Natural killer cell (primary cell): ENCODE measurements at regions not wholly inside any gene's neighbourhood (a gene's known extent, or its start where the extent isn't known, plus 50 kb on each side); places are given as distances from the start of the nearest gene placed in this dataset.

Source experiments
- ATAC-seq, 3 donors: fragments of 150-1000 bp in 2 of 3; fragments of 200-7000 bp in 1 of 3; cut with Tn5 transposase; 1 replicate in 1 of 3; 2 replicates in 2 of 3; pipeline ENCODE4 v1.10.0; 2021; ENCODE audit warnings: mild to moderate bottlenecking in 2 of 3, moderate library complexity in 2 of 3
- DNase-seq, 2 donors: peaks; one replicate each; pipeline versions ENCODE4 v3.0.0 to v3.0.0-alpha.2; 2013 to 2021; ENCODE audit warnings: mixed read lengths in 1 of 2
- H3K27ac ChIP-seq: one replicate; pipeline ENCODE4 v1.5.1; 2013; ENCODE audit warnings: mild to moderate bottlenecking, low read length
- H3K27me3 ChIP-seq: one replicate; pipeline ENCODE4 v1.6.1; 2013; ENCODE audit warnings: low read length; ENCODE audit not compliant: control insufficient read depth, insufficient read depth
- H3K36me3 ChIP-seq: one replicate; pipeline ENCODE4 v1.6.1; 2013; ENCODE audit warnings: low read length; ENCODE audit not compliant: control insufficient read depth, insufficient read depth
- H3K4me1 ChIP-seq: one replicate; pipeline ENCODE4 v1.6.1; 2013; ENCODE audit warnings: low read length; ENCODE audit not compliant: control insufficient read depth, insufficient read depth
- H3K4me3 ChIP-seq: one replicate; pipeline ENCODE4 v1.5.1; 2013; ENCODE audit warnings: low read length
- H3K9me3 ChIP-seq: one replicate; pipeline ENCODE4 v1.6.1; 2013; ENCODE audit warnings: low read length; ENCODE audit not compliant: control insufficient read depth, insufficient read depth
- H3K27ac Mint-ChIP-seq, 2 donors: one replicate each; pipeline ENCODE4 v1.8.0; 2022; ENCODE audit warnings: mild to moderate bottlenecking in 2 of 2, mixed read lengths in 2 of 2, moderate library complexity in 1 of 2
- H3K27me3 Mint-ChIP-seq, 2 donors: one replicate each; pipeline ENCODE4 v1.8.0; 2022; ENCODE audit warnings: low read depth in 2 of 2, mixed read lengths in 2 of 2
- H3K36me3 Mint-ChIP-seq: one replicate; pipeline ENCODE4 v1.8.0; 2022; ENCODE audit warnings: mixed read lengths
- H3K4me1 Mint-ChIP-seq, 2 donors: one replicate each; pipeline ENCODE4 v1.8.0; 2022; ENCODE audit warnings: mixed read lengths in 2 of 2
- H3K4me3 Mint-ChIP-seq: one replicate; pipeline ENCODE4 v1.8.0; 2022; ENCODE audit warnings: mild to moderate bottlenecking, moderate library complexity, mixed read lengths
- H3K9me3 Mint-ChIP-seq, 2 donors: one replicate each; pipeline ENCODE4 v1.8.0; 2022; ENCODE audit warnings: mixed read lengths in 2 of 2
- WGBS: methylation state at CpG from one replicate; pipeline ENCODE4 v1.1.7; 2013; ENCODE audit warnings: missing lambda C conversion rate; ENCODE audit not compliant: insufficient coverage; 5-methylcytosine and 5-hydroxymethylcytosine counted together
- intact Hi-C: fragments of 100-400 bp; cut with micrococcal nuclease; formaldehyde crosslinking; loops from one replicate; pipeline ENCODE4 v1.14.2; 2022
- TF ChIP-seq, protein P1 (sequence below): fragments of 200-600 bp; IDR thresholded peaks from one replicate; pipeline ENCODE4 v1.8.0; 2022; ENCODE audit warnings: antibody characterized with exemption

DNA sequence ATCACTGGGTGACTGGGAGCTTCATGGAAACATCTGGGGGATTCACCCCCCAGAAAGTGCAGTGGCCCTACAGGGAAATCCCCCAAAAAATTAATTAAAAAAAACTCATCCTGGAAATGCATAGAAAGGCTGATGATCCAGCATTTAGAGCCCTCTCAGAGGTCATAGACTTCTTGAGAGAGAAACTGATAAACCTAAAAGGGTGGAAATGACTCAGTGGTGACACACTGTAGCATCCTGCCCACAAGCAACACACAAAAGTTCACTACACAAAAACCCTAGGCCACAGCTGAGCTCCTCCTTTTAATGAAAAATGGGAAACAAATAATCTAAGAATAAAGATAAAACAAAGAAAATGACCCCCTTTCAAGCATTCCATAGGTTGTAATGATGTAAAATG lies 911.5 kb downstream of the GLUD2 start:
- Histone ChIP-seq H3K27ac (no peak overlapping the region), H3K4me1 (no peaks in the 10 kb centered on the region), H3K36me3 (no peaks in the 10 kb centered on the region), H3K4me3 (no peak overlapping the region), H3K27me3 (no peaks in the 10 kb centered on the region), H3K9me3 (no peaks in the 10 kb centered on the region)
- H3K27me3 Mint-ChIP-seq: no peaks in the 10 kb centered on the region
- ATAC-seq (no peak), DNase-seq (no peak)
- TF ChIP-seq, protein P1, sequence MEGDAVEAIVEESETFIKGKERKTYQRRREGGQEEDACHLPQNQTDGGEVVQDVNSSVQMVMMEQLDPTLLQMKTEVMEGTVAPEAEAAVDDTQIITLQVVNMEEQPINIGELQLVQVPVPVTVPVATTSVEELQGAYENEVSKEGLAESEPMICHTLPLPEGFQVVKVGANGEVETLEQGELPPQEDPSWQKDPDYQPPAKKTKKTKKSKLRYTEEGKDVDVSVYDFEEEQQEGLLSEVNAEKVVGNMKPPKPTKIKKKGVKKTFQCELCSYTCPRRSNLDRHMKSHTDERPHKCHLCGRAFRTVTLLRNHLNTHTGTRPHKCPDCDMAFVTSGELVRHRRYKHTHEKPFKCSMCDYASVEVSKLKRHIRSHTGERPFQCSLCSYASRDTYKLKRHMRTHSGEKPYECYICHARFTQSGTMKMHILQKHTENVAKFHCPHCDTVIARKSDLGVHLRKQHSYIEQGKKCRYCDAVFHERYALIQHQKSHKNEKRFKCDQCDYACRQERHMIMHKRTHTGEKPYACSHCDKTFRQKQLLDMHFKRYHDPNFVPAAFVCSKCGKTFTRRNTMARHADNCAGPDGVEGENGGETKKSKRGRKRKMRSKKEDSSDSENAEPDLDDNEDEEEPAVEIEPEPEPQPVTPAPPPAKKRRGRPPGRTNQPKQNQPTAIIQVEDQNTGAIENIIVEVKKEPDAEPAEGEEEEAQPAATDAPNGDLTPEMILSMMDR: no peak
- intact Hi-C loops: no loop called here
- H3K9me3 Mint-ChIP-seq: peaks cover 0 to 2% of the 10 kb centered on the region in 2 donors
- no peak overlapping the region for H3K4me3 Mint-ChIP-seq
- no peaks in the 10 kb centered on the region for H3K36me3 Mint-ChIP-seq
- no peaks in the 10 kb centered on the region for H3K4me1 Mint-ChIP-seq
- no peak overlapping the region for H3K27ac Mint-ChIP-seq

DNA sequence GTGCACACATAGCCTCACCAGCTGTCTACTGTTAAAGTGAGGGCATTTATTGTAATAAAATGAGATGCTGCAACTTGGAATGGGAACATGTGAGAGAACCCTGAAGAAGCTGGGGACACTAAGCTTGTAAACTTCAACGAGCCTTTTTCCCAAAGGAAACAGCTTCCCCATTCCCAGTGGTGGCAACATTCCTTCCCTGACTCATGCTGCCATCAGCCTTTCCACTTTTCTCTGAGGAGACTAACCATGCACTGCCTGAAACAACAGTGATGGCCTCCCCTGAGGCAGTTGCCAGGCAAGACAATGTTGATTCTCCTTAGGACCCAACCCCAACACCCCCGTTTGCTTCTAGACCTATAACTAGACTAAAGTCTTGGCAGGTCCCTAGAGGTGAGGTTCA lies 928.3 kb downstream of the GLUD2 start:
- TF ChIP-seq, protein P1: no peak
- 93% methylated on average over 1 of the region's 2 CpGs for WGBS
- H3K27ac ChIP-seq: no peak overlapping the region
- no peak overlapping the region for H3K4me3 ChIP-seq
- H3K36me3 ChIP-seq: no peaks in the 10 kb centered on the region
- Mint-ChIP-seq H3K36me3 (no peaks in the 10 kb centered on the region), H3K27me3 (no peaks in the 10 kb centered on the region), H3K27ac (no peak overlapping the region), H3K4me1 (no peaks in the 10 kb centered on the region), H3K4me3 (no peak overlapping the region), H3K9me3 (peaks cover 0 to 14% of the 10 kb centered on the region in 2 donors)
- DNase-seq (no peak), ATAC-seq (no peak)
- H3K9me3 ChIP-seq: no peaks in the 10 kb centered on the region
- H3K4me1 ChIP-seq: no peaks in the 10 kb centered on the region
- H3K27me3 ChIP-seq: no peaks in the 10 kb centered on the region
- intact Hi-C loops: no loop called here

DNA sequence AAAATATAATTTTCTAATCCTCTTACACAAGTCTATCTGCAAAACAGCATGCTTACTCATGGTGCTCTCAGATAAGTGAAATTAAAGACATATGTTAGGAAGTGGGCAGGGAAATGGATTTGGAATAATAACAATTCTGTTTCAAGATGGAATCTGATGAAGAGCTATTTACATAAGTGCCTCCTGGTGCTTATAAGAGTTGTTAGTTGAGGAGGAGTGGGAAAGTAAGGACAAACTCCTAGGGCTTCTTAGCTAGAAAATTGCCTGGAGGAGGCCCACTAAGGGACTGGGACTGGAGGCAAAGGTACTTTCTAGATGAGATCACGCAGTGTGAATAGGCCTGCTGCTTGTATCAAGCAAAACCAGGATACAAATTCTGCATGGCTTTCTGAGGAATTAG lies 939.8 kb downstream of the GLUD2 start:
- Mint-ChIP-seq H3K36me3 (no peaks in the 10 kb centered on the region), H3K4me3 (no peak overlapping the region), H3K27ac (no peak overlapping the region), H3K4me1 (no peaks in the 10 kb centered on the region), H3K27me3 (no peaks in the 10 kb centered on the region), H3K9me3 (peaks cover 2 to 7% of the 10 kb centered on the region in 2 donors)
- intact Hi-C loops: no loop called here
- ATAC-seq: no peak
- Histone ChIP-seq H3K4me3 (no peak overlapping the region), H3K27me3 (no peaks in the 10 kb centered on the region), H3K4me1 (no peaks in the 10 kb centered on the region), H3K36me3 (no peaks in the 10 kb centered on the region), H3K27ac (no peak overlapping the region), H3K9me3 (no peaks in the 10 kb centered on the region)
- WGBS: 88% methylated on average over 1 of the region's 1 CpG
- no peak for DNase-seq
- TF ChIP-seq, protein P1: no peak

DNA sequence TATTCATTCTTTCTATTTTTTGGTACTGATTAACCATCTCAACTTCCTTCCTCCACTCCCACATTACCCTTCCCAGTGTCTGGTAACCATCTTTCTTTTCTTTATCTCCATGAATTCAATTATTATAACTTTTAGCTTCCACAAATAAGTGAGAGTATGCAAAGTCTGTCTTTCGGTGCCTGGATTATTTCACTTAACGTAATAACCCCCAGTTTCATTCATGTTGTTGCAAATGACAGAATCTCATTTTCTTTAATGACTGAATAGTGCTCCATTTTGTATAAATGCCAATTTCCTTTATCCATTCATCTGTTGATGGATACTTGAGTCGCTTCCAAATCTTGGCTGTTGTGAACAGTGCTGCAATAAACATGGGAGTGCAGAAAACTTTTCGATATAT lies 940.4 kb downstream of the GLUD2 start:
- peaks cover 2 to 7% of the 10 kb centered on the region in 2 donors for H3K9me3 Mint-ChIP-seq
- Histone ChIP-seq H3K27me3 (no peaks in the 10 kb centered on the region), H3K9me3 (no peaks in the 10 kb centered on the region), H3K27ac (no peak overlapping the region), H3K4me3 (no peak overlapping the region), H3K36me3 (no peaks in the 10 kb centered on the region), H3K4me1 (no peaks in the 10 kb centered on the region)
- 100% methylated on average over 4 of the region's 4 CpGs for WGBS
- no peaks in the 10 kb centered on the region for H3K27me3 Mint-ChIP-seq
- no peaks in the 10 kb centered on the region for H3K4me1 Mint-ChIP-seq
- ATAC-seq (no peak), DNase-seq (no peak)
- H3K36me3 Mint-ChIP-seq: no peaks in the 10 kb centered on the region
- H3K4me3 Mint-ChIP-seq: no peak overlapping the region
- intact Hi-C loops: no loop called here
- TF ChIP-seq, protein P1: no peak
- H3K27ac Mint-ChIP-seq: no peak overlapping the region
